HepG2 (cell line): ENCODE measurements at regions not wholly inside any gene's neighbourhood (a gene's known extent, or its start where the extent isn't known, plus 50 kb on each side); places are given as distances from the start of the nearest gene placed in this dataset.

ENCODE experiments used
- FOSL1 ChIP-seq: sonication (generic); formaldehyde crosslinking; IDR thresholded peaks from 2 replicates; pipeline ENCODE4 v1.9.0; 2021; ENCODE audit warnings: missing genetic modification reagents, borderline replicate concordance
- GMEB1 ChIP-seq: sonication (generic); formaldehyde crosslinking; IDR thresholded peaks from 2 replicates; pipeline ENCODE4 v1.5.1; 2020; ENCODE audit warnings: missing genetic modification reagents, mild to moderate bottlenecking, borderline replicate concordance
- HOXA7 ChIP-seq: sonication (generic); formaldehyde crosslinking; IDR thresholded peaks from 2 replicates; pipeline ENCODE4 v1.8.1; 2022; ENCODE audit warnings: mild to moderate bottlenecking, missing genetic modification reagents, moderate library complexity
- KMT2A ChIP-seq: sonication (generic); formaldehyde crosslinking; IDR thresholded peaks from 2 replicates; pipeline ENCODE4 v1.4.0; 2020; ENCODE audit warnings: missing genetic modification reagents
- LRRFIP1 ChIP-seq: sonication (generic); formaldehyde crosslinking; conservative IDR thresholded peaks from 2 replicates; pipeline ENCODE4 v1.4.0; 2020; ENCODE audit warnings: missing genetic modification reagents
- NR3C1 ChIP-seq: sonication (generic); formaldehyde crosslinking; IDR thresholded peaks from 2 replicates; pipeline ENCODE4 v1.4.0; 2020; ENCODE audit warnings: missing genetic modification reagents
- PRMT3 ChIP-seq: sonication (generic); formaldehyde crosslinking; IDR thresholded peaks from 2 replicates; pipeline ENCODE4 v1.8.1; 2022; ENCODE audit warnings: low read depth, mild to moderate bottlenecking, moderate library complexity, missing genetic modification reagents, borderline replicate concordance
- SIN3B ChIP-seq: fragments of 150-350 bp; IDR thresholded peaks from 2 replicates; pipeline ENCODE4 v1.6.1; 2014; ENCODE audit warnings: low read length
- SRSF4 ChIP-seq: fragments of 200-400 bp; formaldehyde crosslinking; IDR thresholded peaks from one replicate; pipeline ENCODE4 v1.6.1; 2018; ENCODE audit warnings: mild to moderate bottlenecking, low read depth, low read length, moderate library complexity; ENCODE audit not compliant: poor library complexity, severe bottlenecking
- ZFY ChIP-seq: sonication (generic); formaldehyde crosslinking; IDR thresholded peaks from 2 replicates; pipeline ENCODE4 v1.4.0; 2020; ENCODE audit warnings: missing genetic modification reagents
- ZNF20 ChIP-seq: sonication (generic); formaldehyde crosslinking; IDR thresholded peaks from 2 replicates; pipeline ENCODE4 v1.4.0; 2020; ENCODE audit warnings: mild to moderate bottlenecking, moderate library complexity, missing genetic modification reagents
- ZNF414 ChIP-seq: sonication (generic); formaldehyde crosslinking; IDR thresholded peaks from 2 replicates; pipeline ENCODE4 v1.5.0; 2020; ENCODE audit warnings: missing genetic modification reagents
- ZNF44 ChIP-seq: sonication (generic); formaldehyde crosslinking; IDR thresholded peaks from 2 replicates; pipeline ENCODE4 v1.5.1; 2020; ENCODE audit warnings: mild to moderate bottlenecking, missing genetic modification reagents
- ZNF501 ChIP-seq: sonication (generic); formaldehyde crosslinking; IDR thresholded peaks from 2 replicates; pipeline ENCODE4 v1.5.1; 2020; ENCODE audit warnings: mild to moderate bottlenecking, moderate library complexity, missing genetic modification reagents
- ZNF512B ChIP-seq: sonication (generic); formaldehyde crosslinking; IDR thresholded peaks from 2 replicates; pipeline ENCODE4 v1.5.1; 2020; ENCODE audit warnings: missing genetic modification reagents, mild to moderate bottlenecking, borderline replicate concordance
- ZNF781 ChIP-seq: sonication (generic); formaldehyde crosslinking; IDR thresholded peaks from 2 replicates; pipeline ENCODE4 v1.5.1; 2020; ENCODE audit warnings: borderline replicate concordance, mild to moderate bottlenecking, missing genetic modification reagents; ENCODE audit errors: not compliant biosample characterization
- ZNF841 ChIP-seq: sonication (generic); formaldehyde crosslinking; IDR thresholded peaks from 2 replicates; pipeline ENCODE4 v1.8.1; 2023; ENCODE audit warnings: missing genetic modification reagents, borderline replicate concordance
- ZZZ3 ChIP-seq: sonication (generic); formaldehyde crosslinking; IDR thresholded peaks from 2 replicates; pipeline ENCODE4 v1.4.0; 2020; ENCODE audit warnings: missing genetic modification reagents, mild to moderate bottlenecking, borderline replicate concordance

- TF ChIP-seq ZNF781 (CRISPR knock-in tag), result no peak
- TF ChIP-seq ZNF512B (CRISPR knock-in tag), result no peak; the same call in 1 of the 2 replicates
- TF ChIP-seq ZNF414 (CRISPR knock-in tag), result peak; percentile 93; the same call in 1 of the 2 replicates
- TF ChIP-seq ZNF44 (CRISPR knock-in tag), result 0 out of 2 replicates have a peak, but pooled peaks have one; percentile 16
- no peak for TF ChIP-seq ZNF841 (CRISPR knock-in tag)
- TF ChIP-seq NR3C1, result no peak
- no peak for TF ChIP-seq HOXA7 (CRISPR knock-in tag)
- 0 out of 2 replicates have a peak, but pooled peaks have one; percentile 38 for TF ChIP-seq ZNF501 (CRISPR knock-in tag)
- no peak for TF ChIP-seq ZNF20 (CRISPR knock-in tag)
- peak; percentile 52; the same call in 1 of the 2 replicates for TF ChIP-seq GMEB1 (CRISPR knock-in tag)
- TF ChIP-seq PRMT3 (CRISPR knock-in tag), result no peak
- TF ChIP-seq ZZZ3, result no peak; the same call in 1 of the 2 replicates
- TF ChIP-seq SRSF4, result no peak
- no peak for TF ChIP-seq FOSL1 (CRISPR knock-in tag)
- TF ChIP-seq ZFY (CRISPR knock-in tag), result peak; percentile 88
- no peak for TF ChIP-seq LRRFIP1
- TF ChIP-seq KMT2A (CRISPR knock-in tag), result peak; percentile 97
- no peak for TF ChIP-seq SIN3B
These were observed 208.7 kb upstream of the PHYHIPL start (continued) for GRCh38 chr10:58967551-58968388.
